ENCODE measurements at regions not wholly inside any gene's neighbourhood (a gene's known extent, or its start where the extent isn't known, plus 50 kb on each side); places are given as distances from the start of the nearest gene placed in this dataset.

DNA sequence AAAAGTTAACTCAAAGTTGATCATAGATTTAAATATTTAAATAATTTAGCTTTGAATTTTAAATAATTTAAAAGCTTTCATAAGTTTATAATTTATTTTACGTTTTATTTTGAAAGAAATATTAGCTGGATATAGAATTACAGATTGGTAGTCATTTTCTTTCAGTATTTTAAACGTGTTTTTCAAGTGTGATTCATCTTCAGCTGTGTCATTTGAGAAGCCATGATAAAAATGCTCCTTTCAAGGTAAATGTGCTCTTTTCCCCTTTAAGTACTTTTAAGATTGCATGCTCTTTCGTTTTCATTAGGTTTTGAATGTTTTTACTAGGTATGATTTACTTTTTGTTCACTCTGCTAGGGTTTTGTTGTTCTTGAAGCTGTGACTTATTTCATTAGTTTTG lies 116.8 kb upstream of the FIGN start:
- no peak for TF ChIP-seq CTCF (IDR thresholded peaks at IDR 0.05; ENCODE audit: insufficient read depth, low read length, severe bottlenecking)
- no peak for FAIRE-seq

DNA sequence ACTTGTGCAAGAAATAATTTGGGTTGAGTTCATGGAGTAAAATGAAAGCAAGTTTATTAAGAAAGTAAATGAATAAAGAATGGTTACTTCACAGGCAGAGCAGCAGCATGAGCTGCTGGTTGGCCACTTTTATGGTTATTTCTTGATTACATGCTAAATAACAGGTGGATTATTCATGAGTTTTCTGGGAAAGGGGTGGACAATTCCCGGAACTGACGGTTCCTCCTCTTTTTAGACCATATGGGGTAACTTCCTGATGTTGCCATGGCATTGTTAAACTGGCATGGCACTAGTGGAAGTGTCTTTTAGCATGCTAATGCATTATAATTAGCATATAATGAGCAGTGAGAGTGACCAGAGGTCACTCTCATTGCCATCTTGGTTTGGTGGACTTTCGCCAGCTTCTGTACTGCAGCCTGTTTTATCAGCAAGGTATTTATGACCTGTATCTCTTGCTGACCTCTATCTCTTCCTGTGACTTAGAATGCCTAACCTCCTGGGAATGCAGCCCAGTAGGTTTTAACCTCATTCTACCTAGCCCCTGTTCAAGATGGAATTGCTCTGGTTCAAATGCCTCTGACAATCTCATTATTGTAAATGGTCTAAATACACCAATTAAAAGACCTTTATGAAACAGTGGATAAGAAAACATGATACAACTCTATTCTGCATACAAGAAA lies 114.1 kb upstream of the FIGN start:
- Histone ChIP-seq H3K36me3 (ENCODE audit: control insufficient read depth, insufficient read depth, low read length) (no peaks in the 10 kb centered on the region), H3K4me3 (ENCODE audit: low read depth, low read length) (no peak overlapping the region), H3K27me3 (ENCODE audit: control insufficient read depth, insufficient read depth, low read length) (no peaks in the 10 kb centered on the region)
- TF ChIP-seq CTCF (IDR thresholded peaks at IDR 0.05; ENCODE audit: insufficient read depth, low read length, severe bottlenecking), result no peak
- DNase-seq (ENCODE audit: low read depth) (peak; percentile 41), FAIRE-seq (no peak)

More for the DNA sequence above, 116.8 kb upstream of the FIGN start:
- Histone ChIP-seq H3K36me3 (ENCODE audit: control insufficient read depth, insufficient read depth, low read length) (no peaks in the 10 kb centered on the region), H3K4me3 (ENCODE audit: low read depth, low read length) (no peak overlapping the region), H3K27me3 (ENCODE audit: control insufficient read depth, insufficient read depth, low read length) (no peaks in the 10 kb centered on the region)
- peak; percentile 63 for DNase-seq (ENCODE audit: low read depth)

DNA sequence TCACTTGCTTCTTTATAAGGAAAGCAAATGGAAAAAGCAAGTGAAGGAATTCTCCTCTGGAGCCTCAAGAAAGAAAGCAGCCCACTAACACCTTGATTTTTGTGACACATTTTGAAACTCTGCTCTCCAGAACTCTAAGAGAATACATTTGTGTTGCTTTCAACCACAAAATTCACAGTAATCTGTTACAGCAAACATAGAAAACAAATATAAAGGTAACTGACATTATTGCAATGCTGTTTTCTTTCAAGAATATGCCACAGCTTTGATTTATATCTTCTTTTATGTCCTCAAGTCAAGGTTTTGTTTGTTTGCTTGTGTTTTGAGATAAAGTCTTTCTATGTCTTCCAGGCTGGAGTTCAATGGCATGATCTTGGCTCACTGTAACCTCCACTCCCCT lies 103.1 kb upstream of the FIGN start:
- no peaks in the 10 kb centered on the region for H3K36me3 ChIP-seq (ENCODE audit: control insufficient read depth, insufficient read depth, low read length)
- H3K27me3 ChIP-seq (ENCODE audit: control insufficient read depth, insufficient read depth, low read length), result no peaks in the 10 kb centered on the region
- no peak for TF ChIP-seq CTCF (IDR thresholded peaks at IDR 0.05; ENCODE audit: insufficient read depth, low read length, severe bottlenecking)
- no peak for DNase-seq (ENCODE audit: low read depth)
- H3K4me3 ChIP-seq (ENCODE audit: low read depth, low read length), result no peak overlapping the region
- FAIRE-seq, result no peak

- Histone ChIP-seq H3K36me3 (ENCODE audit: control insufficient read depth, insufficient read depth, low read length) (no peaks in the 10 kb centered on the region), H3K4me3 (ENCODE audit: low read depth, low read length) (no peak overlapping the region), H3K27me3 (ENCODE audit: control insufficient read depth, insufficient read depth, low read length) (no peaks in the 10 kb centered on the region)
- FAIRE-seq, result no peak
- DNase-seq (ENCODE audit: low read depth), result no peak
- TF ChIP-seq CTCF (IDR thresholded peaks at IDR 0.05; ENCODE audit: insufficient read depth, low read length, severe bottlenecking), result no peak
These were observed 100.4 kb upstream of the FIGN start for GRCh38 chr2:163836167-163836566.

- TF ChIP-seq CTCF (IDR thresholded peaks at IDR 0.05; ENCODE audit: insufficient read depth, low read length, severe bottlenecking), result no peak
- DNase-seq (ENCODE audit: low read depth) (no peak), FAIRE-seq (no peak)
- no peak overlapping the region for H3K4me3 ChIP-seq (ENCODE audit: low read depth, low read length)
- no peaks in the 10 kb centered on the region for H3K36me3 ChIP-seq (ENCODE audit: control insufficient read depth, insufficient read depth, low read length)
- H3K27me3 ChIP-seq (ENCODE audit: control insufficient read depth, insufficient read depth, low read length), result no peaks in the 10 kb centered on the region
These were observed 99.0 kb upstream of the FIGN start for GRCh38 chr2:163834841-163835240.

DNA sequence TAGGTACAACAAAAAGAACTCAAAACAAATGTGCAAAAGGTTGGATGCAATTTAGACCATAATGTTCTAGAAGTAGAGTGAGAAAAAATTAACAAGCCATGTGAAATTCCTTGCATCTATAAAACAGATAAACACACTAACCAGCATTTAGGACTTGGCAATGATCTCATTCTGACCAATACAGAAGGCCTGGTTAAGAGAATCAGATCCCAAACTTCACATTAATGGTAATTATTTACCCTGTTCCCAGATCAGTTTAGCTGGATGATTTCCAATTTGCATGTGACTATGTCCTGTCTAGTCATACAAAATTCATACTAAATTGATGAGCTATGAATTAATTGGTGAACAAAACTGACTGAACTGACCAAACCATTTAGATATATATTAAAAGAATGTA lies 98.4 kb upstream of the FIGN start:
- no peak for DNase-seq (ENCODE audit: low read depth)
- TF ChIP-seq CTCF (IDR thresholded peaks at IDR 0.05; ENCODE audit: insufficient read depth, low read length, severe bottlenecking), result no peak
- Histone ChIP-seq H3K27me3 (ENCODE audit: control insufficient read depth, insufficient read depth, low read length) (no peaks in the 10 kb centered on the region), H3K4me3 (ENCODE audit: low read depth, low read length) (no peak overlapping the region), H3K36me3 (ENCODE audit: control insufficient read depth, insufficient read depth, low read length) (no peaks in the 10 kb centered on the region)
- no peak for FAIRE-seq

Measured in bronchial epithelial cell (primary cell).